Tongue (tissue), 2 donors: ENCODE measurements at regions not wholly inside any gene's neighbourhood (a gene's known extent, or its start where the extent isn't known, plus 50 kb on each side); places are given as distances from the start of the nearest gene placed in this dataset. TPM values are rescaled to one million over a fixed set of nuclear protein-coding genes. Genes with fewer than 3 reads are reported as not detected.
"Not testable (repeated sequence)": the region's sequence is repeated elsewhere in the genome, so short reads cannot be mapped to it uniquely, and the experiment has no call there.

ENCODE experiments used
- DNase-seq: peaks from one replicate; pipeline ENCODE4 v3.0.0-alpha.2; 2015
- small RNA-seq: library from RNA; depleted of rRNA; stranded (forward); fragments of <200 nt; gene quantifications from one replicate; pipeline ENCODE3, GENCODE V24; 2014; ENCODE audit warnings: low replicate concordance

DNA sequence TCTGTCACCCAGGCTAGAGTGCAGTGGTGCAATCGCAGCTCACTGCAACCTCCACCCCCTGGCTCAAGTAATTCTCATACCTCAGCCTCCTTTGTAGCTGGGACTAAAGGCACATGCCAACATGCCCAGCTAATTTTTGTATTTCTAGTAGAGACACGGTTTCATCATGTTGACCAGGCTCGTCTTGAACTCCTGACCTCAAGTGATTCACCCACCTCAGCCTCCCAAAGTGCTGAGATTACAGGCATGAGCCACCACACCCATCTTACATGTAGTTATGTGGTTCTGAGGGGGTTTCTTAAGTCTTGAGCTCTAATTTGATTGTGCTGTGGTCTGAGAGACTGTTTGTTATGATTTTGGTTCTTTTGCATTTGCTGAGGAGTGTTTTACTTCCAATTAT, 57.3 kb upstream of the USP15 start:
- DNase-seq, result not testable (repeated sequence)

DNA sequence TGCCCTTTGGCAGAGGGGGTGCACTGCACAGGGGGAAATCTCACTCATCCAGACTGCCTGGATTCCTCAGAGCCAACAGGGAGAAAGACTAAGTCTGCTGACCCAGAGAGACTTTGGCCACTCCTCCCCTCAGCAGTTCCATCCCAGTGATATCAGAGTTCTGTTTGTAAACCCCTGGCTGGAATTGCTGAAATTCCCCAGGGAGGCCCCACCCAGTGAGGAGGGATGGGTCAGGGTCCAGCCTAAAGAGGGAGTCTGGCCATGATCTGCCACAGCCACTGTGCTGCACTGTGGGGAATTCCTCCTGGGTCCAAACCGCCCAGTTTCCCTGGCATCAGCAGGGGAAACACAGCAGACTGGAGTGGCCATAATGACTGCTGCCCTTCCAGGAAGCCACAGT, 54.9 kb upstream of the USP15 start:
- DNase-seq, result no peak

DNA sequence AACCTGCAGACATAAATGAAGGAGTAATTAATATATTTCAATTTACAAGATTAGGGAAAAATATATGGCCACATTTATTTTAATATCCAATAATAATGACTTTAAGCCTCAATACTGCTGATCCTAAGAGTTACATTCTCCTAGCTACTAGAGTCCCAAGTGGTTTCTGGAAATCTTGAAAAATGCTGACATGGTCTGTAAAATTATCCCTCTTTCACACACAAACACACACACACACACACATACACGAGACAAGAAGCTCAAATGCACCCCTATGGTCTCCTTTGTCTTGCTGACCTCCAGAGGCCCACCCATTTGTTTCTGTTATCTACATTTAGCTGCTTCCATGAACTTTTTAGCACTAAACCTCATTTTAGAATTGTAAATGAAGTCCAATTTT, 53.0 kb upstream of the USP15 start:
- no peak for DNase-seq

Small RNAs in the stretch of these regions (small RNA-seq; reads per million reads assigned to genes)
- gene RF00019 (not detected), gene RF00413 (not detected)
